ENCODE measurements at regions not wholly inside any gene's neighbourhood (a gene's known extent, or its start where the extent isn't known, plus 50 kb on each side); places are given as distances from the start of the nearest gene placed in this dataset.

- no peaks in the 10 kb centered on the region for H3K27me3 ChIP-seq (replicated peaks; ENCODE audit: insufficient read depth)
- H3K9ac ChIP-seq, result no peak overlapping the region
- no peaks in the 10 kb centered on the region for H3K9me3 ChIP-seq (ENCODE audit: low read depth)
- no peaks in the 10 kb centered on the region for H3K79me2 ChIP-seq (ENCODE audit: insufficient read depth)
- H3K36me3 ChIP-seq (ENCODE audit: low read depth), result no peaks in the 10 kb centered on the region
- WGBS, 2 experiments (ENCODE audit: low coverage in 1 of 2, low lambda C conversion rate in 2 of 2, missing lambda C conversion rate in 2 of 2), result 84 to 90% methylated on average over 5 of the region's 5 CpGs
- DNase-seq, result no peak
- no peaks in the 10 kb centered on the region for H3F3A ChIP-seq (ENCODE audit: insufficient read depth)
- H2AFZ ChIP-seq, result no peak overlapping the region
- H3K27ac ChIP-seq, result no peak overlapping the region
- no peak overlapping the region for H3K4me2 ChIP-seq (ENCODE audit: unreplicated experiment)
- H3K9me2 ChIP-seq (ENCODE audit: insufficient read depth), result no peaks in the 10 kb centered on the region
- in situ Hi-C loops (cut with MboI), result no loop called here
- H3K4me3 ChIP-seq, result no peak overlapping the region
- no peaks in the 10 kb centered on the region for H4K20me1 ChIP-seq (ENCODE audit: insufficient read depth)
- TF ChIP-seq EZH2phosphoT487 (IDR thresholded peaks at IDR 0.05; ENCODE audit: insufficient read depth, low read depth), result no peak
- TF ChIP-seq EZH2 (IDR thresholded peaks at IDR 0.05; ENCODE audit: insufficient read depth, poor library complexity, severe bottlenecking), result no peak
- peaks cover 11% of the 10 kb centered on the region for H3K4me1 ChIP-seq (ENCODE audit: insufficient read depth)
Observed at GRCh38 chr12:127648321-127648720, 618.6 kb upstream of the TMEM132C start.

GRCh38 chr12:127649961-127650360 is 617.0 kb upstream of the TMEM132C start:
- H3K4me3 ChIP-seq, result no peak overlapping the region
- H3K36me3 ChIP-seq (ENCODE audit: low read depth), result no peaks in the 10 kb centered on the region
- no peaks in the 10 kb centered on the region for H3K9me2 ChIP-seq (ENCODE audit: insufficient read depth)
- H3K27ac ChIP-seq, result no peak overlapping the region
- H3K9ac ChIP-seq, result no peak overlapping the region
- H3K9me3 ChIP-seq (ENCODE audit: low read depth), result no peaks in the 10 kb centered on the region
- no peaks in the 10 kb centered on the region for H4K20me1 ChIP-seq (ENCODE audit: insufficient read depth)
- H3K4me1 ChIP-seq (ENCODE audit: insufficient read depth), result peaks cover 13% of the 10 kb centered on the region
- no peaks in the 10 kb centered on the region for H3K79me2 ChIP-seq (ENCODE audit: insufficient read depth)
- in situ Hi-C loops (cut with MboI), result no loop called here
- 24 to 40% methylated on average over 2 of the region's 2 CpGs for WGBS, 2 experiments (ENCODE audit: low coverage in 1 of 2, low lambda C conversion rate in 2 of 2, missing lambda C conversion rate in 2 of 2)
- no peaks in the 10 kb centered on the region for H3K27me3 ChIP-seq (replicated peaks; ENCODE audit: insufficient read depth)
- H3F3A ChIP-seq (ENCODE audit: insufficient read depth), result no peaks in the 10 kb centered on the region
- H3K4me2 ChIP-seq (ENCODE audit: unreplicated experiment), result no peak overlapping the region
- DNase-seq, result no peak
- H2AFZ ChIP-seq, result no peak overlapping the region
- TF ChIP-seq EZH2phosphoT487 (IDR thresholded peaks at IDR 0.05; ENCODE audit: insufficient read depth, low read depth) (no peak), EZH2 (IDR thresholded peaks at IDR 0.05; ENCODE audit: insufficient read depth, poor library complexity, severe bottlenecking) (no peak)

GRCh38 chr12:127650626-127651025 is 616.3 kb upstream of the TMEM132C start:
- H3F3A ChIP-seq (ENCODE audit: insufficient read depth), result no peaks in the 10 kb centered on the region; the same call in 1 of the 2 replicates
- H3K27me3 ChIP-seq (replicated peaks; ENCODE audit: insufficient read depth), result no peaks in the 10 kb centered on the region
- TF ChIP-seq EZH2phosphoT487 (IDR thresholded peaks at IDR 0.05; ENCODE audit: insufficient read depth, low read depth), result no peak
- TF ChIP-seq EZH2 (IDR thresholded peaks at IDR 0.05; ENCODE audit: insufficient read depth, poor library complexity, severe bottlenecking), result no peak
- no peak overlapping the region for H3K4me2 ChIP-seq (ENCODE audit: unreplicated experiment)
- 54 to 56% methylated on average over 5 of the region's 5 CpGs for WGBS, 2 experiments (ENCODE audit: low coverage in 1 of 2, low lambda C conversion rate in 2 of 2, missing lambda C conversion rate in 2 of 2)
- H3K27ac ChIP-seq, result no peak overlapping the region
- H3K9me2 ChIP-seq (ENCODE audit: insufficient read depth), result no peaks in the 10 kb centered on the region
- peak; percentile 28 for DNase-seq
- no peak overlapping the region for H3K4me3 ChIP-seq
- in situ Hi-C loops (cut with MboI), result no loop called here
- no peaks in the 10 kb centered on the region for H3K79me2 ChIP-seq (ENCODE audit: insufficient read depth)
- no peaks in the 10 kb centered on the region for H3K36me3 ChIP-seq (ENCODE audit: low read depth)
- H4K20me1 ChIP-seq (ENCODE audit: insufficient read depth), result no peaks in the 10 kb centered on the region
- no peak overlapping the region for H3K9ac ChIP-seq
- peaks cover 19% of the 10 kb centered on the region for H3K4me1 ChIP-seq (ENCODE audit: insufficient read depth)
- no peaks in the 10 kb centered on the region for H3K9me3 ChIP-seq (ENCODE audit: low read depth)
- no peak overlapping the region for H2AFZ ChIP-seq

GRCh38 chr12:127652281-127652680 is 614.7 kb upstream of the TMEM132C start:
- in situ Hi-C loops (cut with MboI), result no loop called here
- Histone ChIP-seq H3K79me2 (ENCODE audit: insufficient read depth) (no peaks in the 10 kb centered on the region), H3K36me3 (ENCODE audit: low read depth) (no peaks in the 10 kb centered on the region), H3K9me3 (ENCODE audit: low read depth) (no peaks in the 10 kb centered on the region), H2AFZ (no peak overlapping the region), H3K9me2 (ENCODE audit: insufficient read depth) (no peaks in the 10 kb centered on the region), H3K27me3 (replicated peaks; ENCODE audit: insufficient read depth) (no peaks in the 10 kb centered on the region), H3F3A (ENCODE audit: insufficient read depth) (peaks cover 7% of the 10 kb centered on the region), H3K4me2 (ENCODE audit: unreplicated experiment) (no peak overlapping the region), H3K27ac (no peak overlapping the region), H3K4me1 (ENCODE audit: insufficient read depth) (peaks cover 35% of the 10 kb centered on the region), H3K9ac (no peak overlapping the region), H4K20me1 (ENCODE audit: insufficient read depth) (no peaks in the 10 kb centered on the region), H3K4me3 (no peak overlapping the region)
- 93 to 96% methylated on average over 4 of the region's 4 CpGs for WGBS, 2 experiments (ENCODE audit: low coverage in 1 of 2, low lambda C conversion rate in 2 of 2, missing lambda C conversion rate in 2 of 2)
- no peak for TF ChIP-seq EZH2phosphoT487 (IDR thresholded peaks at IDR 0.05; ENCODE audit: insufficient read depth, low read depth)
- TF ChIP-seq EZH2 (IDR thresholded peaks at IDR 0.05; ENCODE audit: insufficient read depth, poor library complexity, severe bottlenecking), result no peak
- no peak for DNase-seq

Data from GM23248 (cell line).